Suprapubic skin (tissue), 4 donors: ENCODE measurements at regions not wholly inside any gene's neighbourhood (a gene's known extent, or its start where the extent isn't known, plus 50 kb on each side); places are given as distances from the start of the nearest gene placed in this dataset.

ENCODE experiments used
- DNase-seq, 2 donors: peaks; one replicate each; pipeline ENCODE4 v3.0.0-alpha.2; 2019; ENCODE audit warnings: low spot score in 2 of 2
- H3K27ac ChIP-seq: fragments of 200-600 bp; sonication (generic); one replicate; pipeline ENCODE4 v1.5.1; 2019
- H3K27me3 ChIP-seq: fragments of 200-600 bp; sonication (generic); one replicate; pipeline ENCODE4 v1.5.1; 2019
- H3K36me3 ChIP-seq: fragments of 200-600 bp; sonication (generic); one replicate; pipeline ENCODE4 v1.5.1; 2019
- H3K4me1 ChIP-seq: fragments of 200-600 bp; sonication (generic); one replicate; pipeline ENCODE4 v1.5.1; 2019
- H3K4me3 ChIP-seq: fragments of 200-600 bp; sonication (generic); one replicate; pipeline ENCODE4 v1.5.1; 2019; ENCODE audit warnings: mild to moderate bottlenecking
- H3K9me3 ChIP-seq: fragments of 200-600 bp; sonication (generic); one replicate; pipeline ENCODE4 v1.5.1; 2019
- CTCF ChIP-seq, 2 donors: fragments of 200-600 bp in 1 of 2; fragments of 450-650 bp in 1 of 2; sonication (generic) in 1 of 2; IDR thresholded peaks; one replicate each; pipeline ENCODE4 v1.5.1; 2016 to 2019; ENCODE audit warnings: antibody characterized with exemption in 2 of 2, mild to moderate bottlenecking in 1 of 2, moderate library complexity in 1 of 2
- EP300 ChIP-seq: sonication (generic); formaldehyde crosslinking; IDR thresholded peaks from one replicate; pipeline ENCODE4 v1.6.1; 2017; ENCODE audit warnings: antibody characterized with exemption
- POLR2A ChIP-seq, 2 donors: fragments of 450-650 bp; IDR thresholded peaks; one replicate each; pipeline ENCODE4 v1.6.1; 2017; ENCODE audit warnings: antibody characterized with exemption in 2 of 2, mild to moderate bottlenecking in 2 of 2, moderate library complexity in 2 of 2
- POLR2AphosphoS5 ChIP-seq, 3 donors: sonication (generic); formaldehyde crosslinking; IDR thresholded peaks; one replicate each; pipeline ENCODE4 v1.6.1; 2017; ENCODE audit warnings: antibody characterized with exemption in 3 of 3
- WGBS: methylation state at CpG from one replicate; pipeline ENCODE4 v1.1.5; 2018; 5-methylcytosine and 5-hydroxymethylcytosine counted together

GRCh38 chr14:76937181-76938091 is 91.1 kb downstream of the IRF2BPL start:
- no peak overlapping the region for H3K4me3 ChIP-seq
- H3K27ac ChIP-seq, result no peak overlapping the region
- H3K36me3 ChIP-seq, result no peaks in the 10 kb centered on the region
- H3K9me3 ChIP-seq, result no peaks in the 10 kb centered on the region
- peaks cover 21% of the 10 kb centered on the region for H3K4me1 ChIP-seq
- 65% methylated on average over 11 of the region's 15 CpGs for WGBS
- no peak for DNase-seq
- no peak for TF ChIP-seq EP300
- TF ChIP-seq CTCF (IDR thresholded peaks at IDR 0.05), result no peak
- TF ChIP-seq POLR2AphosphoS5 (IDR thresholded peaks at IDR 0.05), result no peak
- TF ChIP-seq POLR2A (IDR thresholded peaks at IDR 0.05), result no peak
- H3K27me3 ChIP-seq, result no peaks in the 10 kb centered on the region

GRCh38 chr14:76936483-76936882 is 92.0 kb downstream of the IRF2BPL start:
- DNase-seq, result no peak
- H3K27me3 ChIP-seq, result no peaks in the 10 kb centered on the region
- no peak overlapping the region for H3K4me3 ChIP-seq
- H3K9me3 ChIP-seq, result no peaks in the 10 kb centered on the region
- TF ChIP-seq CTCF (IDR thresholded peaks at IDR 0.05) (no peak), POLR2AphosphoS5 (IDR thresholded peaks at IDR 0.05) (no peak), EP300 (no peak), POLR2A (IDR thresholded peaks at IDR 0.05) (no peak)
- no peak overlapping the region for H3K27ac ChIP-seq
- H3K4me1 ChIP-seq, result peaks cover 26% of the 10 kb centered on the region
- no peaks in the 10 kb centered on the region for H3K36me3 ChIP-seq
- WGBS, result 69% methylated on average over 7 of the region's 7 CpGs

GRCh38 chr14:76933515-76933914 is 95.0 kb downstream of the IRF2BPL start:
- Histone ChIP-seq H3K27me3 (no peaks in the 10 kb centered on the region), H3K36me3 (no peaks in the 10 kb centered on the region), H3K9me3 (no peaks in the 10 kb centered on the region), H3K4me3 (no peak overlapping the region), H3K27ac (no peak overlapping the region), H3K4me1 (peaks cover 45% of the 10 kb centered on the region)
- no peak for DNase-seq
- 79% methylated on average over 5 of the region's 5 CpGs for WGBS
- TF ChIP-seq POLR2A (IDR thresholded peaks at IDR 0.05) (no peak), EP300 (no peak)

DNA sequence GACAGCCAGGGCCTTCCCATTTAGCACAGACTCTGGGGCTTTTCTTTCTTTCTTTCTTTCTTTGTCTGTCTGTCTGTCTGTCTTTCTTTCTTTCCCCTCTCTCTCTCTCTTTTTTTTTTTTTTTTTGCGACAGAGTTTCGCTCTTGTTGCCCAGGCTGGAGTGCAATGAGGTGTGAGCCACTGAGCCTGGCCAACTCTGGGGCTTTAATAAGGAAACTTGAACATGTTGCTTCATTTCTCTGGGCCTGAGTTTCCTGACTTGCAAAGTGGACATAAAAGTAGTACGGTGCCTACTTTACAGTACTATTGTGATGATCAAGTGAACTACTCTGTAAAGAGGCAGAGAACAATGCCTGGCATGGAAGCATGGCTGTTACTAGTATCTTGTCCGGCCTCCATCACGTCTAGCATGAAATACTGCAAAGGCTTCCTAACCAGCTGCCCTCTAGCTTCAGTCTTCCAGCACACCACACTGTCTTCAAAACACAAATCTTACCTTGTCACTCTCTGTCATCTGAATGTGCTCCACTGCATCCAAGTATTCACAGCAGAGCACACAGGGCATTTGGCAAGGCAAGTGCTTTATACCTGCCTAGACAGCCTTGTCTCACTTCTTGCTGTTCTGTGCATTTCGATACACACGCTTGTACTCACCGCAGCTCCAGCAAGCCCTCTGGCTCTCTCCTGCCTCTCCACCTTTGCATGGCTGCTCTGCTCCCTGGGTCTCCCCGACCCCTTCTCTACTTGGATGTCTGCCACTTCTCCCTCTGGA is 96.7 kb downstream of the IRF2BPL start:
- DNase-seq, result no peak
- Histone ChIP-seq H3K27ac (no peak overlapping the region), H3K9me3 (no peaks in the 10 kb centered on the region), H3K4me1 (peaks cover 49% of the 10 kb centered on the region), H3K36me3 (no peaks in the 10 kb centered on the region), H3K4me3 (no peak overlapping the region), H3K27me3 (no peaks in the 10 kb centered on the region)
- TF ChIP-seq POLR2A (IDR thresholded peaks at IDR 0.05), result no peak
- TF ChIP-seq POLR2AphosphoS5 (IDR thresholded peaks at IDR 0.05), result no peak
- no peak for TF ChIP-seq EP300
- no peak for TF ChIP-seq CTCF (IDR thresholded peaks at IDR 0.05)
- 70% methylated on average over 9 of the region's 9 CpGs for WGBS

- Histone ChIP-seq H3K36me3 (no peaks in the 10 kb centered on the region), H3K27ac (no peak overlapping the region), H3K4me3 (no peak overlapping the region), H3K4me1 (peaks cover 50% of the 10 kb centered on the region), H3K27me3 (no peaks in the 10 kb centered on the region), H3K9me3 (no peaks in the 10 kb centered on the region)
- TF ChIP-seq CTCF (IDR thresholded peaks at IDR 0.05) (no peak), EP300 (no peak), POLR2A (IDR thresholded peaks at IDR 0.05) (no peak), POLR2AphosphoS5 (IDR thresholded peaks at IDR 0.05) (no peak)
- DNase-seq, result no peak
- WGBS, result 85% methylated on average over 9 of the region's 9 CpGs
These were observed 98.0 kb downstream of the IRF2BPL start for GRCh38 chr14:76930549-76930948.
